Body of pancreas (tissue), 4 donors: ENCODE measurements at regions not wholly inside any gene's neighbourhood (a gene's known extent, or its start where the extent isn't known, plus 50 kb on each side); places are given as distances from the start of the nearest gene placed in this dataset.

Source experiments
- CTCF ChIP-seq, 7 experiments: fragments of 450-650 bp in 4 of 7; fragments of 200-600 bp in 3 of 7; sonication (generic) in 3 of 7; IDR thresholded peaks; one replicate each; pipeline ENCODE4 v1.5.1; 2016 to 2019; ENCODE audit warnings: antibody characterized with exemption in 7 of 7
- POLR2A ChIP-seq, 3 donors: fragments of 450-650 bp; IDR thresholded peaks; one replicate each; pipeline ENCODE4 v1.6.1; 2016; ENCODE audit warnings: antibody characterized with exemption in 3 of 3, mild to moderate bottlenecking in 2 of 3

- TF ChIP-seq CTCF (IDR thresholded peaks at IDR 0.05) (no peak), POLR2A (IDR thresholded peaks at IDR 0.05) (no peak)
These were observed 858.4 kb upstream of the ARPP21 start for GRCh38 chr3:34780973-34781372.
